ENCODE measurements at regions not wholly inside any gene's neighbourhood (a gene's known extent, or its start where the extent isn't known, plus 50 kb on each side); places are given as distances from the start of the nearest gene placed in this dataset.

DNA sequence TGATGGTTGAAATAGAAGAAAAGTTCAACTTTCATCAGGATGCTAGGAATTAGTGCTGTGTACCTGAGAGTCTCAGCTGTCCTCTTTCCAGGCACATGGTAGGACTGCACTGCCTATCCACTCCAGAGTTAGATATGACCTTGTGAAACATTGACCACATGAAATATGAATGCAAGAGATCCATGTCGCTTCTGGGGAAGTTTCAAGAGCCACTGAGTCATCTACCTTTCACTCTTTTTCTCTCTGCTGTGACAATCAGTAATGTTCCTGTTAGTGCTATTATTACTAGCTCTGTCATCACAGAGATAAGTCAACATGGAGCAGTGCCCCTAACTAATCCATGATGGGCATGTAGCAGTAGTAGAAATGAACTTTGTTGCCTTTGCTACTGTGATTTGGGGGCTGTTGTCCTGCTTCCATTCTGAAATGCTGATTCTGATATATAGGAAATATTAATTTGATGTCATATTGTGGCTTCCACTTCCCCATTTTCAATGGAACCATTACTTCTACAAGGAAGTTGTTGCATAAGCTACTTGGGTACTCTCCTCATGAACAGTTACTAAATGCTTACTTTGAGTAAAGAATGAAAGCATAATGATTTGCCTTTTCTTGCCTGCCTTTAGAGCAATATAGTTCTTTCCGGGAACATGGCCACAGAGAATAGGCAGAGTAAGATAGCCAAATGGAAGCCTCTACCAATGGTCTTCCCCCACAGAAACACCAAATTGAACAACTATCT is 192.8 kb upstream of the ZNF521 start:
- Histone ChIP-seq H3K9me1 (replicated peaks; ENCODE audit: control insufficient read depth, extremely low read depth, insufficient read depth, low read length) (no peaks in the 10 kb centered on the region), H4K20me1 (replicated peaks; ENCODE audit: control insufficient read depth, extremely low read depth, insufficient read depth, low read length) (no peaks in the 10 kb centered on the region), H3K27ac (ENCODE audit: insufficient read depth, low read depth, low read length) (no peak overlapping the region), H3K36me3 (ENCODE audit: control insufficient read depth in 2 of 2, extremely low read depth in 1 of 2, insufficient read depth in 2 of 2, low read length in 2 of 2) (no peaks in the 10 kb centered on the region), H3K79me2 (ENCODE audit: control insufficient read depth, insufficient read depth, low read length) (no peaks in the 10 kb centered on the region), H3K4me1 (ENCODE audit: control insufficient read depth, extremely low read depth, insufficient read depth, low read length) (no peaks in the 10 kb centered on the region), H3K9me3 (replicated peaks; ENCODE audit: control insufficient read depth, insufficient read depth, low read length) (no peaks in the 10 kb centered on the region), H3K9ac (replicated peaks; ENCODE audit: extremely low read depth, insufficient read depth, low read length) (no peak overlapping the region), H3K4me3 (replicated peaks in 1 of 3; ENCODE audit: insufficient read depth in 1 of 3, low read depth in 1 of 3, low read length in 3 of 3) (no peak overlapping the region), H3K27me3 (ENCODE audit: control insufficient read depth in 2 of 2, insufficient read depth in 2 of 2, low read length in 2 of 2) (peaks cover 0 to 2% of the 10 kb centered on the region in 2 experiments), H2AFZ (ENCODE audit: low read depth, low read length) (no peak overlapping the region), H3K4me2 (ENCODE audit: insufficient read depth, low read length) (no peak overlapping the region)
- ChIA-PET POLR2A (interaction anchor here (1.0 kb wide), 1 partner anchor 9 kb away, joined by 3 read pairs; no protein-coding TSS in a partner anchor), CTCF (no interaction called here)
- dilution Hi-C loops (cut with MboI; ENCODE audit: extremely low pct_ligation_motif_present, low sequenced_read_pairs) (no loop called here), intact Hi-C loops (cut with micrococcal nuclease) (no loop called here)
- FAIRE-seq: no peak
- DNase-seq (ENCODE audit: low read depth, low spot score): no peak
- no TSS peak for BruUV-seq (replicated peaks)
- TF ChIP-seq FOS (IDR thresholded peaks at IDR 0.05; ENCODE audit: borderline replicate concordance, insufficient read depth, low read length) (no peak), MYC (IDR thresholded peaks at IDR 0.05; ENCODE audit: low read depth, low read length) (no peak), EZH2 (IDR thresholded peaks at IDR 0.05; ENCODE audit: borderline replicate concordance, low read depth, low read length, severe bottlenecking) (no peak)

DNA sequence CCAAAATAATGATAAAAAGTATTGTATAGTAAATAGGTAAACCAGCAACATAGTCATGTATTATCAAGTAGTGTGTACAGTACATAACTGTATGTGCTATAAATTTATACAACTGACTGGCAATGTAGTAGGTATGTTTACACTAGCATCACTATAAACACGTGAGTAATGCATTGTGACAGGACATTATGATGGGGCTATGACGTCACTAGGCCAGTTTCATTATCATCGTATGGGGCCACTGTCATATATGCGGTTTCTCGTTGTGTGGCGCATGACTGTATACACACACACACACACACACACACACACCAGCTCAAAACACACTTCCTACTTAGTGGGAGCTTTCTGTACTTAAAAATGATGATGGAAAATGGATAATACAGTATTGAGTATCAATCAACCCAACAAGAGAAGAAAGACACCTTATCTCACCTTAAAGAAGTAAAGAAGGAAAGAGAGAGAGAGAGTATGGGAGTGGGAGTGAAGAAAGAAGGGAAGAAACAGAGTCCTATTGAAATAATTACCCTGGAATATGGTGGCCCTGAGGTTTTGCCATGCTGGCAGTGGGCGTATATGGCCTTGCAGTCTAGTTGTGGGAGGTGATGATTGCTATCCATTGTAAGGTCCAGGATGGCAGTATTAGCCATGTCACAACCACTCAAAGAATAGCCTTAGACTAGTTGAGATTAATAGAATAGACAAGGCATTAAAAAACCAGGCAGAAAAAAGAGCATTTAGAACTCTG is 186.4 kb upstream of the ZNF521 start:
- intact Hi-C loops (cut with micrococcal nuclease) (no loop called here), dilution Hi-C loops (cut with MboI; ENCODE audit: extremely low pct_ligation_motif_present, low sequenced_read_pairs) (no loop called here)
- H3K9ac ChIP-seq (replicated peaks; ENCODE audit: extremely low read depth, insufficient read depth, low read length): no peak overlapping the region
- no peaks in the 10 kb centered on the region for H3K79me2 ChIP-seq (ENCODE audit: control insufficient read depth, insufficient read depth, low read length)
- H4K20me1 ChIP-seq (replicated peaks; ENCODE audit: control insufficient read depth, extremely low read depth, insufficient read depth, low read length): no peaks in the 10 kb centered on the region
- H3K4me1 ChIP-seq (ENCODE audit: control insufficient read depth, extremely low read depth, insufficient read depth, low read length): no peaks in the 10 kb centered on the region
- H2AFZ ChIP-seq (ENCODE audit: low read depth, low read length): no peak overlapping the region
- ChIA-PET POLR2A (no interaction called here), CTCF (no interaction called here)
- no peak overlapping the region for H3K4me3 ChIP-seq (replicated peaks in 1 of 3; ENCODE audit: insufficient read depth in 1 of 3, low read depth in 1 of 3, low read length in 3 of 3)
- FAIRE-seq (no peak), DNase-seq (ENCODE audit: low read depth, low spot score) (no peak)
- H3K9me1 ChIP-seq (replicated peaks; ENCODE audit: control insufficient read depth, extremely low read depth, insufficient read depth, low read length): no peaks in the 10 kb centered on the region
- no peak for TF ChIP-seq JUN (IDR thresholded peaks at IDR 0.05; ENCODE audit: borderline replicate concordance, insufficient read depth, insufficient read length, low read depth)
- TF ChIP-seq, protein P1, sequence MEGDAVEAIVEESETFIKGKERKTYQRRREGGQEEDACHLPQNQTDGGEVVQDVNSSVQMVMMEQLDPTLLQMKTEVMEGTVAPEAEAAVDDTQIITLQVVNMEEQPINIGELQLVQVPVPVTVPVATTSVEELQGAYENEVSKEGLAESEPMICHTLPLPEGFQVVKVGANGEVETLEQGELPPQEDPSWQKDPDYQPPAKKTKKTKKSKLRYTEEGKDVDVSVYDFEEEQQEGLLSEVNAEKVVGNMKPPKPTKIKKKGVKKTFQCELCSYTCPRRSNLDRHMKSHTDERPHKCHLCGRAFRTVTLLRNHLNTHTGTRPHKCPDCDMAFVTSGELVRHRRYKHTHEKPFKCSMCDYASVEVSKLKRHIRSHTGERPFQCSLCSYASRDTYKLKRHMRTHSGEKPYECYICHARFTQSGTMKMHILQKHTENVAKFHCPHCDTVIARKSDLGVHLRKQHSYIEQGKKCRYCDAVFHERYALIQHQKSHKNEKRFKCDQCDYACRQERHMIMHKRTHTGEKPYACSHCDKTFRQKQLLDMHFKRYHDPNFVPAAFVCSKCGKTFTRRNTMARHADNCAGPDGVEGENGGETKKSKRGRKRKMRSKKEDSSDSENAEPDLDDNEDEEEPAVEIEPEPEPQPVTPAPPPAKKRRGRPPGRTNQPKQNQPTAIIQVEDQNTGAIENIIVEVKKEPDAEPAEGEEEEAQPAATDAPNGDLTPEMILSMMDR (IDR thresholded peaks at IDR 0.05; ENCODE audit: extremely low read depth in 1 of 2, insufficient read depth in 1 of 2, low read depth in 1 of 2, low read length in 2 of 2): no peak
- no peak for TF ChIP-seq MYC (IDR thresholded peaks at IDR 0.05; ENCODE audit: low read depth, low read length)
- no peak for TF ChIP-seq POLR2A (IDR thresholded peaks at IDR 0.05; ENCODE audit: low read depth, low read length)
- TF ChIP-seq, protein P2, sequence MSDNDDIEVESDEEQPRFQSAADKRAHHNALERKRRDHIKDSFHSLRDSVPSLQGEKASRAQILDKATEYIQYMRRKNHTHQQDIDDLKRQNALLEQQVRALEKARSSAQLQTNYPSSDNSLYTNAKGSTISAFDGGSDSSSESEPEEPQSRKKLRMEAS (IDR thresholded peaks at IDR 0.05; ENCODE audit: insufficient read depth, insufficient read length): no peak
- no peak for TF ChIP-seq FOS (IDR thresholded peaks at IDR 0.05; ENCODE audit: borderline replicate concordance, insufficient read depth, low read length)
- TF ChIP-seq GATA2 (IDR thresholded peaks at IDR 0.05; ENCODE audit: insufficient read depth, insufficient read length, low read depth, low read length): no peak
- TF ChIP-seq POLR2AphosphoS5 (IDR thresholded peaks at IDR 0.05; ENCODE audit: insufficient read depth, low read depth, low read length): no peak
- TF ChIP-seq EZH2 (IDR thresholded peaks at IDR 0.05; ENCODE audit: borderline replicate concordance, low read depth, low read length, severe bottlenecking): no peak
- H3K4me2 ChIP-seq (ENCODE audit: insufficient read depth, low read length): no peak overlapping the region
- no peaks in the 10 kb centered on the region for H3K36me3 ChIP-seq (ENCODE audit: control insufficient read depth in 2 of 2, extremely low read depth in 1 of 2, insufficient read depth in 2 of 2, low read length in 2 of 2)
- no peak overlapping the region for H3K27ac ChIP-seq (ENCODE audit: insufficient read depth, low read depth, low read length)
- no TSS peak for BruUV-seq (replicated peaks)
- peaks cover 0 to 2% of the 10 kb centered on the region in 2 experiments for H3K27me3 ChIP-seq (ENCODE audit: control insufficient read depth in 2 of 2, insufficient read depth in 2 of 2, low read length in 2 of 2)
- no peaks in the 10 kb centered on the region for H3K9me3 ChIP-seq (replicated peaks; ENCODE audit: control insufficient read depth, insufficient read depth, low read length)
